ENCODE measurements at regions not wholly inside any gene's neighbourhood (a gene's known extent, or its start where the extent isn't known, plus 50 kb on each side); places are given as distances from the start of the nearest gene placed in this dataset.
A peak's percentile ranks its signal among the peaks of the same experiment; 100 is the strongest.
"Not testable (repeated sequence)": the region's sequence is repeated elsewhere in the genome, so short reads cannot be mapped to it uniquely, and the experiment has no call there.

- no peak for DNase-seq (ENCODE audit: low read depth)
Observed at GRCh38 chrX:55326985-55327384, 62.3 kb upstream of the PAGE3 start.

DNA sequence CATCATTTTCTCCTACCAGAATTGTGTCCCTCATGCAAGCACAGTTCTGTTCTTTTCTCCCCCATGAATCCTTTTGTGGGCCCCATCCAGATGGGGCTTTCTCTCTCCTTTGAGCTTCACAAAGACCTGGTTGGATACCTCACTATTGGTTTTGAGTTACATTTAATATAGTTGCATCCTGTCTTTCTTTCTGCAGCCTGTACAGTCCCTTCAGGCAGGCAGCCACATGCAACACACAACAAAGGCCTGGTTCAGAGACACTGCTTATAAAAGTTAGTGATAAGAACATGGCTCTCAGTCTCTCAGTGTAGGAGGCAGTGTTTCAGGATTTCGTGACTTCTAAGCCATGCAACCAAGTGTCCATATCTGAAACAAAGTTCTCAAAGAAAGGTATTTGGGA is 70.6 kb upstream of the PAGE3 start:
- DNase-seq (ENCODE audit: low read depth): no peak

DNA sequence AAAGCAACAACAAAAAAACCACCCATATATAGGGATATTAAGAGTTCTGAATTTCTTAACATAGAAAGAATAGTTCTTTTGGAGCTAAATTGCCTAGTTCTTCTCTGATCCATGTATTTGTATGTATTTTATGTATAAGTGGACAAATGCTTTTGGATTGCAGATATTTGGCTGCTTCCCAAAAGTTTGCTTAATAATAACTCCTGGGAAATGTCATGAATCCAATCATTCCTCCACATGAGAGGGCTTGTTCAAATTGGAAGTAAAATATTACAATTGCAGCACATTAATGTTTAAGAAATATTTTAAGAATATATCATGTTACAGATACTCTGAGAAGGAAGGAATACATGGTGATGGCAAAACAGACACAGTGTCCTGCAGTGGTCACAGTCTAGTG is 71.5 kb upstream of the PAGE3 start:
- DNase-seq (ENCODE audit: low read depth): no peak

- DNase-seq (ENCODE audit: low read depth): no peak
Observed at GRCh38 chrX:55340896-55341433, 76.2 kb upstream of the PAGE3 start.

DNA sequence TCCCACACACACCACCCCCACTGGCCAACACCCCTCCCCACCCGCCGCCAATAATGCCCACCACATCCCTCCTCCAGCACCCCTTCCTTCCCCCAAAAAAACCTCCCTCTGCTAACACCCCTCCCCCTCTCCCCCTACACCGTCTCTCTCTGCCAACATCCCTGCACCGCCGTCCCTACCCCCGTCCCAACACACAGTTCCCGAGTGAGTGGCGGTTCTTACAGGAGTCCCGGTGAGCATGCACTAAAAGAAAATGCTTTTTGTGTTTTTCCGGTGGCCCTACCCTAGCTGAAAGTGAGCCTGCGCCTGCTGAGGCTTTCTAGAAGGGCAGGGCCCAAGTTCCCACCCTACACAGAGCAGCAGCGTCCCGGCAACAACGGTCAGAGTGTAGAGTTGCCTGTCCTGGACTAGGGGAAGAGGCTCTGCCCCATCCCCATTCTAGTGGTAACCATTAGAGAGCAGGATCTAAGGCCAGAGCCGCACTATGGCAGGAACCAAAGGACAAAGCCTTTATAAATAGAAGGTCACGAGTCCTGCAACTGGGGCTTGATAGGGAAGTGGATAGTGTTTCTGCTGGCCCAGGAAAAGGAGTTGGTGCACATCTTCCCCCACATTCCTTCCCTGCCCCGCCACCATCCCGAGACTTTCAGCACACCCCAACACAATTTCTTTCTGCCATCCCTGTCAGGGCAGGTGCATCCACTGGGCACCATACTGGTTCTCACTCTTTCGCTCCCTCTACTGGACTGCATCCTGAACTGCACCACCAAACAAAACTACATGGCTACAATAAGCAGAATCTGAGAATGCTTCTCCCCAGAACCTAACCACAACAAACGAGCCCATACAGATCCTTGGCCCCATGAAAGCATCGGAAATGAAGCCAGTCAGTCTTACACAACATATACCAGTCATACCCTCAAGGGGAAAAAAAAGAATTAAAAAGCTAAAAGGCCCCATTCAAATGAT is 78.1 kb upstream of the PAGE3 start:
- peak; percentile 8 for DNase-seq (ENCODE audit: low read depth)

DNA sequence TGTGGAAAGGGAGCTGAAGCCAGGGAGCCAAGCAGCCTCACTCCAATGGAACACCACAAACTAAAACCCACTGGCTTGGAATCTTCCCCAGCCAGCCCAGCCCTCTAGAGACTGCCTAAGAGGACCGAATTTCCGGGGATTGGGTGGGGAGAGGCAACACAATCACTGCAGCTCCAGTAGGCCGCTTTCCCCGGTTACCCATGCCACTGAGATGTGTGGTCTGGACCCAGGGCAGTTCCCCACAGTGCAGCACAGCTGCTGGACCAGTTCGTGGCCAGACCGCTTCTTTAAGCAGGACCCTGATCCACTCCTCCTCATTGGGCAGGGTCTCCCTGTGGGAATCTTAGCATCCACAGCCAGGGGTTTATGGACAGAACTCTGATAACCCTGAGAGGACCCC is 91.9 kb upstream of the PAGE3 start:
- DNase-seq (ENCODE audit: low read depth): no peak

GRCh38 chrX:55357236-55357635 is 92.5 kb upstream of the PAGE3 start:
- no peak for DNase-seq (ENCODE audit: low read depth)

GRCh38 chrX:55379396-55379795 is 72.5 kb upstream of the MAGEH1 start:
- no peak for DNase-seq (ENCODE audit: low read depth)

DNA sequence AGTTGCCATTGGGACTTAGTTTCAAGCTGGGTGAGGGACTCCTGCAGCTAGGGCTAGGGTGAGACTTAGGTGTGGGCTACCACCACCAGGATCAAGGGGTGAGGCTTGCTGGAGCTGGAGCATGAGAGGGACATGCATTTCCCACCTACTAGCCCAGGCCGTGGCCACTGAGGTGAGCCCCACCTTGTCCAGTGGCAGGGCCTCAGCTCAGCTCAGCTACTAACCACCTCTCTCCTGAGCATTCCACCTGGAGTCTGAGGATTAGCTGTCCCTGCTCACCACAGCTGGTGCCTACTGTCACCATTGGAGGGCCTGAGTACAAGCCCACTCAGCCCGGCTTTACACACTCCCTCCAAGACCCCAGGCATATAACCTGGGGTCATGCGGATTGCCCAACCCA is 62.6 kb upstream of the MAGEH1 start:
- DNase-seq (ENCODE audit: low read depth): no peak

- DNase-seq (ENCODE audit: low read depth): not testable (repeated sequence)
Observed at GRCh38 chrX:55396836-55397235, 55.1 kb upstream of the MAGEH1 start.

Data from HT1080 (cell line).